ENCODE measurements at regions not wholly inside any gene's neighbourhood (a gene's known extent, or its start where the extent isn't known, plus 50 kb on each side); places are given as distances from the start of the nearest gene placed in this dataset.

DNA sequence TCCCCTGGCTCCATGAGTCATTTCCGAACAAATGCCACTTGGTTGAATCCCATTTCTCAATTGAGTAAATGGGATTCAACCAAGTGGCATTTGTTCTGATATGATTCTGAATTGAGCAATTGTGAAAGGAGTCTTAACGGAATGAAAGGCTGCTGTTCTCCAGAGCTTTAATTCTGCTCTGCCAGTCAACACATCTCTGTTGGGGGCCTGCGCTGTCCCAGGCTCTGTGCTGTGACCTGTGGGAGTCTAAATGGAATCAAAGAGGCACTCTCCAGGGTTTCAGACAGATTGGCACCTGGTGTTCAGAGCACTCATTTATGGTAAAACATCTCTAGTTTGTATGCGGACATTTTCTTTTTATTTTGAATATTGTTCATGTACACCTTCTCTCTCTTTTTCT lies 126.2 kb downstream of the WSCD1 start:
- no peak for DNase-seq
- H3K9me3 ChIP-seq (ENCODE audit: severe bottlenecking) = no peaks in the 10 kb centered on the region
- H3K36me3 ChIP-seq = no peaks in the 10 kb centered on the region
- no peaks in the 10 kb centered on the region for H3K27me3 ChIP-seq (ENCODE audit: insufficient read depth, low read depth, severe bottlenecking)
- H3K4me3 ChIP-seq (ENCODE audit: low read depth, low read length) = no peak overlapping the region
- TF ChIP-seq CTCF (IDR thresholded peaks at IDR 0.05; ENCODE audit: low read depth, low read length) = no peak
- H3K27ac ChIP-seq = no peak overlapping the region

GRCh38 chr17:6195123-6195522 lies 124.9 kb downstream of the WSCD1 start:
- no peaks in the 10 kb centered on the region for H3K36me3 ChIP-seq
- no peaks in the 10 kb centered on the region for H3K27me3 ChIP-seq (ENCODE audit: insufficient read depth, low read depth, severe bottlenecking)
- H3K9me3 ChIP-seq (ENCODE audit: severe bottlenecking) = no peaks in the 10 kb centered on the region
- no peak overlapping the region for H3K27ac ChIP-seq
- no peak overlapping the region for H3K4me3 ChIP-seq (ENCODE audit: low read depth, low read length)
- no peak for DNase-seq
- TF ChIP-seq CTCF (IDR thresholded peaks at IDR 0.05; ENCODE audit: low read depth, low read length) = no peak

DNA sequence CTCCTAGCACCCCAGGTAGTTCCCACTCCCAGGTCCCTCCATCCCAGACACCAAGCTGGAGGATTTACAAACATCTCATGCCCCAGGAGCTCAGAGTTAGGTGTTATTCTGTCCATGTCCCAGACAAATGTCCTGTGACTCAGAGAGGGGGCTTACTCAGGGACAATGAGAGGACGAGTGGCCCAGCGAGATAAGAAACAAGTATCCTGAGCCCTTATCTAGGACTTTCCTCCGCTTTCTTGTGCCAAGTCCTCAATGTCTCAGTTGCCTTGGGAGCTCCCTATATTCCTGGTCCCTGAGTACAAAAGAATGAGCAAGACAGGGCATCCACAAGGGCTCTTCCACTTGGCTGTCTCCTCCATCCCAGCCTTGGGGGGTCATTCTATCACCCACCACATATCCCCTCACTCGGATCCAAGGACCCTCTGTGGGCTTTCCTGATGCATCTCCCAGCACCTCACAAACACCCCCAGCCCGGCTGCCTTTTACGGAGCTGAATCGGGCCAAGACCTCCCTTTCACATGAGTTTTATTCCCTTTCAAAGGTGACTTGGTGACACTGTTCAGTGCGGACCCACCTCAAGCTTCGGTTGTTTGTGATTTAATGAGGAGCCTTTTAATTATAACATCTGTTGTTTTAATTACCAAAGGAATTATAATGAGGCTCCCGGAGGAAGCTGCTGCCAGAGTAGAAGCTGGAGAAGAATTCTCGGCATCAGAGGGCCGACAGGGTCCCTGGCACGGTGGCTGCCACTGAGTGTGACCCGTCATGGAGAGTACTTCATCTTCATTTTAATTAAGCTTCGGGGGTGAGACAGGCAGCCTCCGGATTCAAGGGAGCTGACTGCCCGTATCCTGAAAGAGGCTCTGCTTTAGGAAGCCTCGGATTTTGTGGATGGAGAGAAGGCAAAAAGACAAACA lies 121.5 kb downstream of the WSCD1 start:
- Histone ChIP-seq H3K4me3 (ENCODE audit: low read depth, low read length) (no peak overlapping the region), H3K27ac (no peak overlapping the region), H3K27me3 (ENCODE audit: insufficient read depth, low read depth, severe bottlenecking) (no peaks in the 10 kb centered on the region), H3K9me3 (ENCODE audit: severe bottlenecking) (no peaks in the 10 kb centered on the region), H3K36me3 (no peaks in the 10 kb centered on the region)
- no peak for DNase-seq
- no peak for TF ChIP-seq CTCF (IDR thresholded peaks at IDR 0.05; ENCODE audit: low read depth, low read length)

- H3K9me3 ChIP-seq (ENCODE audit: severe bottlenecking) = no peaks in the 10 kb centered on the region
- TF ChIP-seq CTCF (IDR thresholded peaks at IDR 0.05; ENCODE audit: low read depth, low read length) = no peak
Measured at GRCh38 chr17:6187836-6188235, 117.7 kb downstream of the WSCD1 start.

GRCh38 chr17:6186998-6187397 lies 116.8 kb downstream of the WSCD1 start:
- Histone ChIP-seq H3K27me3 (ENCODE audit: insufficient read depth, low read depth, severe bottlenecking) (no peaks in the 10 kb centered on the region), H3K9me3 (ENCODE audit: severe bottlenecking) (no peaks in the 10 kb centered on the region), H3K27ac (no peak overlapping the region), H3K36me3 (no peaks in the 10 kb centered on the region), H3K4me3 (ENCODE audit: low read depth, low read length) (no peak overlapping the region)
- TF ChIP-seq CTCF (IDR thresholded peaks at IDR 0.05; ENCODE audit: low read depth, low read length) = no peak
- no peak for DNase-seq

More at GRCh38 chr17:6187836-6188235, 117.7 kb downstream of the WSCD1 start:
- no peak overlapping the region for H3K4me3 ChIP-seq (ENCODE audit: low read depth, low read length)
- H3K27ac ChIP-seq = no peak overlapping the region
- H3K36me3 ChIP-seq = no peaks in the 10 kb centered on the region
- H3K27me3 ChIP-seq (ENCODE audit: insufficient read depth, low read depth, severe bottlenecking) = no peaks in the 10 kb centered on the region
- no peak for DNase-seq
